ENCODE measurements at regions not wholly inside any gene's neighbourhood (a gene's known extent, or its start where the extent isn't known, plus 50 kb on each side); places are given as distances from the start of the nearest gene placed in this dataset.

- TF ChIP-seq JUND (IDR thresholded peaks at IDR 0.05; ENCODE audit: low read depth) = no peak
- in situ Hi-C loops (cut with HindIII; ENCODE audit: low pct_unique_long_range_greater_than_20kb, low sequenced_read_pairs) = no loop called here
- no peak for DNase-seq (ENCODE audit: low read depth in 1 of 2, low spot score in 1 of 2)
These were observed 110.3 kb upstream of the TNFAIP3 start for GRCh38 chr6:137756788-137757187.

- TF ChIP-seq JUND (IDR thresholded peaks at IDR 0.05; ENCODE audit: low read depth) = no peak
- no peak for DNase-seq (ENCODE audit: low read depth in 1 of 2, low spot score in 1 of 2)
- in situ Hi-C loops (cut with HindIII; ENCODE audit: low pct_unique_long_range_greater_than_20kb, low sequenced_read_pairs) = no loop called here
These were observed 108.4 kb upstream of the TNFAIP3 start for GRCh38 chr6:137758661-137759060.

GRCh38 chr6:137759624-137760023, 107.4 kb upstream of the TNFAIP3 start:
- DNase-seq (ENCODE audit: low read depth in 1 of 2, low spot score in 1 of 2) = no peak
- no peak for TF ChIP-seq JUND (IDR thresholded peaks at IDR 0.05; ENCODE audit: low read depth)
- in situ Hi-C loops (cut with HindIII; ENCODE audit: low pct_unique_long_range_greater_than_20kb, low sequenced_read_pairs) = no loop called here

GRCh38 chr6:137761072-137761471, 106.0 kb upstream of the TNFAIP3 start:
- DNase-seq (ENCODE audit: low read depth in 1 of 2, low spot score in 1 of 2) = no peak
- in situ Hi-C loops (cut with HindIII; ENCODE audit: low pct_unique_long_range_greater_than_20kb, low sequenced_read_pairs) = no loop called here

GRCh38 chr6:137761487-137761886, 105.6 kb upstream of the TNFAIP3 start:
- no peak for TF ChIP-seq JUND (IDR thresholded peaks at IDR 0.05; ENCODE audit: low read depth)
- in situ Hi-C loops (cut with HindIII; ENCODE audit: low pct_unique_long_range_greater_than_20kb, low sequenced_read_pairs) = no loop called here
- DNase-seq (ENCODE audit: low read depth in 1 of 2, low spot score in 1 of 2) = no peak

More at GRCh38 chr6:137761072-137761471, 106.0 kb upstream of the TNFAIP3 start:
- TF ChIP-seq JUND (IDR thresholded peaks at IDR 0.05; ENCODE audit: low read depth) = no peak

GRCh38 chr6:137762168-137763090, 104.6 kb upstream of the TNFAIP3 start:
- no peak for TF ChIP-seq JUND (IDR thresholded peaks at IDR 0.05; ENCODE audit: low read depth)
- no peak for DNase-seq (ENCODE audit: low read depth in 1 of 2, low spot score in 1 of 2)
- in situ Hi-C loops (cut with HindIII; ENCODE audit: low pct_unique_long_range_greater_than_20kb, low sequenced_read_pairs) = no loop called here

- in situ Hi-C loops (cut with HindIII; ENCODE audit: low pct_unique_long_range_greater_than_20kb, low sequenced_read_pairs) = no loop called here
- TF ChIP-seq JUND (IDR thresholded peaks at IDR 0.05; ENCODE audit: low read depth) = no peak
- DNase-seq (ENCODE audit: low read depth in 1 of 2, low spot score in 1 of 2) = no peak
These were observed 103.6 kb upstream of the TNFAIP3 start for GRCh38 chr6:137763436-137763835.

- DNase-seq (ENCODE audit: low read depth in 1 of 2, low spot score in 1 of 2) = no peak
- TF ChIP-seq JUND (IDR thresholded peaks at IDR 0.05; ENCODE audit: low read depth) = no peak
- in situ Hi-C loops (cut with HindIII; ENCODE audit: low pct_unique_long_range_greater_than_20kb, low sequenced_read_pairs) = no loop called here
These were observed 103.2 kb upstream of the TNFAIP3 start for GRCh38 chr6:137763886-137764285.

GRCh38 chr6:137764464-137764863, 102.6 kb upstream of the TNFAIP3 start:
- TF ChIP-seq JUND (IDR thresholded peaks at IDR 0.05; ENCODE audit: low read depth) = no peak
- in situ Hi-C loops (cut with HindIII; ENCODE audit: low pct_unique_long_range_greater_than_20kb, low sequenced_read_pairs) = no loop called here
- DNase-seq (ENCODE audit: low read depth in 1 of 2, low spot score in 1 of 2) = no peak

- in situ Hi-C loops (cut with HindIII; ENCODE audit: low pct_unique_long_range_greater_than_20kb, low sequenced_read_pairs) = no loop called here
- DNase-seq (ENCODE audit: low read depth in 1 of 2, low spot score in 1 of 2) = no peak
- TF ChIP-seq JUND (IDR thresholded peaks at IDR 0.05; ENCODE audit: low read depth) = no peak
These were observed 102.0 kb upstream of the TNFAIP3 start for GRCh38 chr6:137765059-137765458.

- no peak for DNase-seq (ENCODE audit: low read depth in 1 of 2, low spot score in 1 of 2)
- in situ Hi-C loops (cut with HindIII; ENCODE audit: low pct_unique_long_range_greater_than_20kb, low sequenced_read_pairs) = no loop called here
- no peak for TF ChIP-seq JUND (IDR thresholded peaks at IDR 0.05; ENCODE audit: low read depth)
These were observed 100.3 kb upstream of the TNFAIP3 start for GRCh38 chr6:137766596-137767370.

- no peak for TF ChIP-seq JUND (IDR thresholded peaks at IDR 0.05; ENCODE audit: low read depth)
- in situ Hi-C loops (cut with HindIII; ENCODE audit: low pct_unique_long_range_greater_than_20kb, low sequenced_read_pairs) = no loop called here
- DNase-seq (ENCODE audit: low read depth in 1 of 2, low spot score in 1 of 2) = no peak
These were observed 99.6 kb upstream of the TNFAIP3 start for GRCh38 chr6:137767465-137767864.

Measured in T47D (cell line).